Stimulated activated CD4-positive, alpha-beta T cell treated with anti-CD3 and anti-CD28 coated beads, Interleukin-12 subunit alpha, Interleukin-12 subunit beta, amount 100 ng/mL, for 48 hours (primary cell): ENCODE measurements at regions not wholly inside any gene's neighbourhood (a gene's known extent, or its start where the extent isn't known, plus 50 kb on each side); places are given as distances from the start of the nearest gene placed in this dataset.
"Not testable (repeated sequence)": the region's sequence is repeated elsewhere in the genome, so short reads cannot be mapped to it uniquely, and the experiment has no call there.

Experiments
- DNase-seq, 3 donors: peaks; one replicate each; pipeline ENCODE4 v3.0.0-alpha.2; 2020; ENCODE audit warnings: low read depth in 2 of 3, low spot score in 1 of 3

DNA sequence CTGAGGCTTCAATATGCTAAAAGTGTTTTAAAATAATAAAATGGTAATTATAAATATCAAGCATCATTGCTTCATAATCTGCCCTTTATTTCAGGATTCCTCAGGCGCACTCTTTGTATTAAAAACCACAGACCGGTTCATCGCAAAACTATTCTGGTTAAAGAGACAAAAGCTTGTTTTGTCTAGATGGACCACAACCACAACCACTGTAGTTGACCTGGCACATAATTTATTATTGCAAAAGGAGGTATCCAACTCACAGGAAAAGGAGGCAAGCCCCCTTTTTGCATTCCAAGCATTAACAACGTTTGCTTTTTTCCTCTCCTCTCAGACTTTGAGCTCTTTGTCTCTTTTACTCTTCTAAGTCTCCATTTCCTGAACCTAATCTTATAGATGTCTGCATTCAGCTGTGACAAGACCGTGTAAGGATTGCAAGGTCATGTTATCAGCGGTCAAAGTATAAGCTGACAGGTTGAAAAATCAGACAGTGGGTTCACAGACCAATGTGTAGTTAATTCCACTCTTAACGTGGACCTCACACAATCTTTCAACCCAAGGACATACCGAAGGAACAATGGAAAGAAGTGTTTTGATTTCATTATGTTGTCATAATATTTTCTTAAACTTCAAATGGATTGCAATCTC, 1057.6 kb downstream of the GALC start:
- no peak for DNase-seq

DNA sequence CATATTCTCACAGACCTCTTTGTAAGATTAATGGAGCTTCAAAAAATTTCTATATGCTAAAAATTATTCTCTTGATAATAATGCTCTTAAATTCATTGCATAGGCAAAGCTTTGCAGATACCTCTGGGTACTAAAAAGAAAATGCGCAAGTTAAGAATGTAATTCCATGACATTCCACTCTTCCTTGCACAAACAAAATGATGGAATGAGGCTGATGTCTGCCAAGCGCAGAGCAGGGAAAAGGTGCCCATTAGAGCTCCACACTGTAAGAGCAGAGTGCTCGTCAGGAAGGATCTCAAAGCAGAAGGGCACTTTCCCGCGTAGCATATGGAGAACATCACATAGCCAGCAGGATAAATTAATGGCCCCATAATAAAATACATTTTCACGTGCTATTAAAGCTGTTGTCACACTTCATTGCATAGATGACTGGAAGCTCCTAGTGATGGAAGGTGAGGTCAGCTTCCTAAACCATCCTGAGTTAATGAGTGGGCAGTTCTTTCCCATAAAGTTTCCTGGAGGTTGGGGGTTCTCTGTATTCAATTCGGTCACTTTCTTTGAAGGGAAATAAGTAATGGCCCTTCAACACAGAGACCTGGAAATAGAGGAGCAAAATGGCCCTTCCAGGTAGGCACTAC, 1058.9 kb downstream of the GALC start:
- no peak for DNase-seq

DNA sequence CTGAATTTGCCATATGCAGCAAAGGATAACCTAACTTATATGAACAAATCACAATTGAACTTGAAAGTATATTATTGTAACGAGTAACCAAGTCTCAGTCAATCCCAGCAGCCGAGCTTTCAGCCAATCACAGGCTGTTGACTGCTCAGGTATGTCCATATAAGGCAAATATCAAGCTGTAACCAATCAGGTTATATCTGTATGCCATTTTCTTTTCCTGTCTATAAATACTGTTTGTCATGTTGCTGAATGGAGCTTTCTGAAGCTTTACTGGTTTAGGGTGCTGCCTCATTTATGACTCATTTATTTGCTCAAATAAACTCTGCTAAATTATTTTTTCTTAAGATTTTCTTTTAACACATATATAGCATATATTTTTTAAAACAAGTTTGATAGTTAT, 1059.5 kb downstream of the GALC start:
- DNase-seq = no peak

DNA sequence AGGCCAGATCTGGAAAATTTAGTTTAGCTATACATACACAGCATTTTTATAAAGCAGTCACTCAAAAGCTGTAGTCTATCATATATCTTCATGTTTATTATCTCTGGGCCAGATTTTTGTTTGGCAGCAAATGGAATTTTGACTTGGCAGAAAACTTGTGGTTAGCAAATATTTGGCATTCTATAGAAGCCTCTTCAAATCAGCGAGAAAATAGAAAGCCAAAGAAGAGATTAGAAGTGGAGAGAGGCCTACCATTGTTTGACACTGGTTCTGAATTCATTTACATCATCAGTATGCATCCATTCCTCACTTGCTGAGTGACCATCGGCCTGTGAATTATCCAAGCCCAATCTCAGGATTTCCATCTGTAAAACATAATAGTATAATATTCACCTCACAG, 1077.6 kb downstream of the GALC start:
- DNase-seq = no peak

DNA sequence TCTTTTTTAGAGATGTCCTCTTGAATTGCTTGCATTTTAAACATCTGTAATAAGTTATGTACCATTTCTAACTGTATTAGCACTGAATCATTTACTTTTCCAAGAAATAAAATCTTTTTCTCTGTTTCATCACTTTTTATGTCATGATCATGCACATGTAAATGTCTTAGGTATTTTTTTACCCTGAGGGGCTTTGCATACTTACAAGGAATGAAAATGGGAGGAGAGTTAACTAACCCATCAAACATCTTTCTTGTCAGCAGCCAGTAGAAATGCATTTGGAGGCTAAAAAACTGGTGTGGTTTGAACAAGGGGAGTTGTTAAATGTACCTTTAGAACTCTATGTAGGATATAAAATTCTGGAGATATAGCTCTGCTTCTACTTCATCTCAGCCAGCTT, 1080.3 kb downstream of the GALC start:
- no peak for DNase-seq

DNA sequence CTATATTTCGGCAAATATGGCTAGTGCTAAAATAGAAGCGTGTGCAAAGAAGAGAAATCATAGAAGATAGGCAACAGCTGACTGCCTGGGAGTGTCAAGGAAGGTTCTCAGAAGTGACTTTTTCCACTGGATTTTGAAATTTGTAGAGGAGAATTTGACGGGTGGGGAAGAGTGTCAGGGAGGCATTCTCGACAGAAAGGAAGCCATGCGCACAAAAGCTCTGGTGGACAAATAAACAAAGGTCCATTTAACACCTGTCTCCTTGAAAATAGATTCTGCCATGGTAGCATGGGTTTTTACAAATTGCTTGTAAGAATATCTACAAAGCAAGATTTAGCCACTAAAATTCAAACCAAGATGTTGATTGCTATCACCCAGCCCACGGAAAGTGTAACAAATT, 1081.5 kb downstream of the GALC start:
- DNase-seq = no peak

DNA sequence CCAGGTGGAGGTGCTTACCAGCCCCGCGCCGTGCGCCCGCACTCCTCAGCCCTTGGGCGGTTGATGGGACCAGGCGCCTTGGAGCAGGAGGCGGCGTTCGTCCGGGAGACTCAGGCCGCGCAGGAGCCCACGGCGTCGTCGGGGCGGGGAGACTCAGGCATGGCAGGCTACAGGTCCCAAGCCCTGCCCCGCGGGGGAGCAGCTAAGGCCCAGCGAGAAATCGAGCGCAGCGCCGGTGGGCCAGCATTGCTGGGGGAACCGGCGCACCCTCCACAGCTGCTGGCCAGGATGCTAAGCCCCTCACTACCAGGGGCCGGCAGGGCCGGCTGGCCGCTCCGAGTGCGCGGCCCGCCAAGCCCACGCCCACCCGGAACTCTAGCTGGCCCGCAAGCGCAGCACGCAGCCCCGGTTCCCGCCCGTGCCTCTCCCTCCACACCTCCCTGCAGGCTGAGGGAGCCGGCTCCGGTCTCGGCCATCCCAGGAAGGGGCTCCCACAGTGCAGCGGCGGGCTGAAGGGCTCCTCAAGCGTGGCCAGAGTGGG, 1087.5 kb downstream of the GALC start:
- not testable (repeated sequence) for DNase-seq

DNA sequence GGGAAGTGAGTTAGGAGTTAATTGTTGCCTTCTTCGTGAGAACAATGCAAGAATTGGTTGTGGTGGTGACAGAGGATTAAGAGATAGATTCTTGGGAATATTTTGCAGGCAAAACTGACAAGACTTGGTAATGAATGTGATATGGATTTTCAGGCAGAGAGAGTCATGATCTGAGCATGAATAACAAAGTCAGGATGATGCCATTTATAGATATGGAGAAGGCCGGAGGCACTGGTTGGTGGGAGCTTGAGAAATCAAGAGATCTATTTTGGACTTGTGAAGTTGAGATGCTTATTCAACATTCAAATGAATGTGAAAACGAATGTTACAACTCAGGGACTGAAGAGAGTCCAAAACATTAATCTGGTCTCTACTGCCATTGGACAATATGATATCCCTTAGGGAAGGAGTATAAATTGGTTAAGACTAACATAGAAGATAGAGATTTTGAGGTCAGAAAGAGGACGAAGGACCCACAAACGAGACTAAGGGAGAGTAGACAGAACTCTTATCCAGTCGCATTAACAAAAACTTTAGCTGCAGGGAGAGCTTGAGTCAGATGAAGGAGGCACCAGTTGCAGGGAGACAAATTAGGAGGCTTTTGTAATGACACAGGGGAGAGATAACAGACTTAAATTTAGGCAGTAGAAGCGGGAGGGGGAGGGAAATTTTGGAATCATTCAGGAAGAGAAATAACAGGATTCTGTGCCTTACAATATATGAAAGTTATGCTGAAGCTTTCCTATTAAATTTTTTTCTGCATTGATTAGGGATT, 1090.6 kb downstream of the GALC start:
- DNase-seq = no peak

DNA sequence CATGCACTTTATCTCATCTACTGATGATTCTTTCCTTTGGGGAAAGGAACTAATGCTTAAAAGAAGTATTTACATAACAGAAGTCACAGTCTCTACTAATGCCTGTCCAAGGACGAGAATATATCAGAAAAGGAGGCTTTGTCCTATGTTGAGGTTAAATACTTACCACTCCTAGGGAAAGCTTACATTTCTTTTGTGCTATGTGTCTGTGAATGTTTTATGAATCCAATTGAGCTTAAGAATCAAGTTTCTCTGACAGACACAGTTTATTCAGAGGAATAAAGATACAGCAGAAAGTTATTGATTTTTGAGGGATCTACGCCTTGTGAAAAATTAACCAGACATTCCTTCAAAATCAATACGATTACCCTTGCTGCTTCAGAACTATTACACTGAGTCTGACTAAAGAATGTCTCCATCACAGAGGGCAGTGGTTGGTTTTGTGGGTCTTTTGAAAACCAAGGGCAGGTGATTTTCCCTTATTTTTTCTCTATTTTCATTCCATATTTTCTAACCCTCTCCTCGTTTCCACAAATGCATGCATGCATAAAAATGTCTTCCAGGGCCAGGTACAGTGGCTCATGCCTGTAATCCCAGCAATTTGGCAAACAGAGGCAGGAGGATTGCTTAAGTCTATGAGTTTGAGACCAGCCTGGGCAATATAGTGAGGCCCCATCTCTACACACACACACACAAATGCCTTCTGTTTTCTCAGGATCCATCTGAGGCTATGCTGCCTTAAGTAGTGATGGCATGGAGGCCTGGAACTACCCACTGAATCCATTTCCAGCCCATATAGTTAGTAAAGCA, 1095.1 kb downstream of the GALC start:
- DNase-seq = no peak

DNA sequence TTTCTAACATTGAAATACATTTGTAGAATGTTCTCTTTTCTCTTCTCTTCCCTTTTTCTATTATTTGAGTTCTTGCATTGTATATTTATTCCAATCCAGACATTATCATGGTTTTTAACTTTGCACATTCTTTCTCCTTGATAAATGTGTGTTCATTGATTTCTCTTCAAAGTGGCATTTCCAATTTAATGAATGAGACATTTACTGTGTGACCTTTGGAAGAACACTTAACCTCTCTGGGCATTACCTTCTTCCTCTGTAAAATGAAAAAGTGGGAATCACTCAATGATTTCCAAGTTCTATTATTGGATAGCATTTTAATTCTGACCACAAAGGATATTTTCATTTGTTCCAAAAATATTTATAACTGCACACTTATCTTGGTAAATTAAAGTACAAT, 1095.8 kb downstream of the GALC start:
- DNase-seq = no peak

DNA sequence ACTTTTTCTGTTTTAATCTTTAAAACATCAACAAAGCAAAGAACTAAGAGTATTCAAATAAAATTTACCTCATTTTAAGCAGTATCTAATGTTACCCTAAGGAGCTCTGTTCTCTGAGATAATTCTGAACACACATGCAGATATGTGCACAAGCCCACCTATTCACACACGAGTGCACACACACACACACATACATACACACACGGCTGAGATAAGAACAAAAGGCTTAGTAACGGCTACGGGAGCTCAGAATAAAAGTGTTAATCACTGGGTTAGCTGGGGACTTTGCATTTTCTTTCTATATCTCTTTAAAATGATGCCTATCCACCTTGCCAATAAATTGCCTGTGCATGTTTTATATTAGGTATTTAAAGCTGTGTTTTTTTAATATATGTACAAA, 1096.3 kb downstream of the GALC start:
- DNase-seq = no peak

DNA sequence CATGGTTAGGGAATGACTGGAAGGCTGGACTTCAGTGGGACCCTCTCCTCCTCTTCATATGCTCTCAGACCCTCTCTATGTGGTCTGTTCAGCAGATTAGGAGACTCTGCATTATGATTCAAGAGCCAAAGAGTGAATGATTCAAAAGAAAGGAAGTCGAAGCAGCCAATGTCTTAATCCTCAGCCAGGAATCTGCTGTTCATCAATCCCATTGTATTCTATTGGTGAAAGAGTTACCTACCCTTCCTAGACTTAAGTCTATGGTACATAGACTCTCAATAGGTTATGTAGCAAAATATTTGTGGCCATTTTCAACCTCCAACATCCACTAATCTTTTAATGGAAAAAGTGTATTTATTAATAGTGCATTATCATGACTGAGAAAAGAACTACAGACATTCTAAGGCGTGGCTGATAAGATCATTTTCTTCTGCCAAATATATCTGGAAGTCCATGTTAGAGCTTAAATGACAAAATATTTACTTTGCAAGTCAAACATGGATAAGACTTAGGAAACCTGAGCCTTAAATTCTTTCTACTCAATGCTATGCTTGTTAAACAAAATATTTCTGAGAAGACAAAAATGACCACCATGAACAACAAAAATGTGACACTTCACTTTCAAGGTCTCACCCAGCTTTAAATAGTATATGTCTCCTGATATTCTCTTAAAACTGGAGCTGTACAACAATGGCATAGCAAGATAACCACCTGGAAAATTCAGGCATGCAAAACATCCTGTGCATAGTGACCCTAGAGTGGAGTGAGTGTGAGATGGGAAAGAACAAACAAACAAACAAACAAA, 1100.6 kb downstream of the GALC start:
- DNase-seq = no peak

DNA sequence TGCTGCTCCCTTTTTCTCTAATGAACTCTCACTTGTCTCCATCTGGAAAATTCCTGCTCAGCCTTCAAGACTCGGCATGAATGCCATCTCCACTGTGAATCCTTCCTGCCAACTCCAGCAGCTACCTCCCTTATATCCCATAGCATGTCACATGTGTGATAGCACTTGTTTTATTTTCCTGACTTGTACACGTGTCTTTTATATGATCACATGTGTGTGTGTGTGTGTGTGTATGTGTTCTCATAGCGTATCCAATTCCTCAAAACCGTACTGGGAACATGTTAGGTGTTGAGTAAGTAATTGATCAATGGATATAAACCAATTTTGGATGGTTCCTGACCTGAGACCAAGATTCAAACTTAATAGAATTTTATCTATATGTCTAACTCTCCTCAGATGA, 1107.7 kb downstream of the GALC start:
- DNase-seq = no peak

DNA sequence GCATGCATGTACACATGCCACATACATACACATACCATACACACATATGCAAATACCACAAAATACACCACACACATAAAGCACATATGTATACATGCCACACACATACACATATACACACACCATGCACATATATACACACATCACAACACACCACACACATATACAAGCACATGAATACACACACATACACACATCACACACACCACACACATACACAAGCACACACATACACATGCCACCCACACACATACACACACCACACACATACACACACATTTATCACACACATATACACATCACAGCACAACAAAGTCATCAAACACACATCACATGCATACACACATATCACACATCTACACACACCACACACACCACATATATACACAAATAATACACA, 1108.5 kb downstream of the GALC start:
- DNase-seq = no peak

DNA sequence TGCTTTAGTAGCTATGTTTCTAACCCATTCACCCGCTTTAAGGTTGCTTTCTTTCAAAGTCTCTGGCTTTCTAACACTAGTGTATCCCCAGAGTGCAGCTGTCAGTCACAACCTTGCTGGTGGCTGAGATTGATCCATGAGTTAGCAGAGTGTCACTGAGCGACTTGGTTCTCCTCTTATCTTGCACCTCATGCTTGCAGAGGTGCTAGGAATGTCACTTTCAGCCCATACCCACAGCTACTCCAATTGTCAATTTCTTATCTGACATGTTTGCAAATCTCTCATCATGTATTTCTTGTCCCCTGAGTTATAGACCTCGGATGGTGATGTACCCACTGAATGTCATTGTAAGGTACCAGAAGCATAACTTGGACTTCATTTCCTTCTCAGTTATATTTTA, 1110.2 kb downstream of the GALC start:
- no peak for DNase-seq

DNA sequence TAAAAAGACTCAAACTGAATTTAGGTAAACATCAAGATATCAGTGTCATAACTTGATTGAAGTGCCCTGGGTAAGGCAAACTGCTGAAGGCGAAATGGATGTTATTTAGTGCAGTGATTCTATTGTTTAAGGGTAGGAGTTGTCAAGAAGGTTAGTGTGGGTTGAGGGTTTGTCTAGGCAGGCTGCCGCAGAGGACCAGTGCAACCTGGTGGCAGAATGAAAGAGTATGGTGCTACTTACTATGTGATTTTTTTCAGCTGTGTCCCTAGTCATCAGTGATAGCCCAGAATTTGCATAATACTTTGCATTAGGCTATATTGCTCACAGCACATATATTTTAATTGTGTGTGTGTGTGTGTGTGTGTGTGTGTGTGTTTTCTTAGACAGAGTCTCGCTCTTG, 1127.0 kb downstream of the GALC start:
- DNase-seq = no peak

DNA sequence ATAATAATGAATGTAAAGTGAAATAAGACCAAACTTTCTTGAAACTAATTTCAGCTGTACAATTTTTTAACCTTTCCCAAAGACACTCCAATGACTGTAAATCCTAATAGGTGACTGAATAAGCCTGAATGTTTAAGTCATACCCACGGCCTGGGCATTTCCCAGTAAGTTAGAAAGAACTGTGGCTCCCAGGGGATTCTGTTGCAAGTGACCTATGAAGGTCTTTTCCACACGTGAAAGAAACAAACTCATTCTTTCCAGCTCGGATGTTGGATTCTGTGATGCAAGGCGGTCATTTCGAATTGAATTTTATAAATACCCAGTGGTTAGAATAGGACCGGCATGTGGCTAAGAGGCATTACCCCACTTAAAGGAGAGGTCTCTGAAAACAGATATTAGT, 1134.4 kb downstream of the GALC start:
- DNase-seq = no peak

DNA sequence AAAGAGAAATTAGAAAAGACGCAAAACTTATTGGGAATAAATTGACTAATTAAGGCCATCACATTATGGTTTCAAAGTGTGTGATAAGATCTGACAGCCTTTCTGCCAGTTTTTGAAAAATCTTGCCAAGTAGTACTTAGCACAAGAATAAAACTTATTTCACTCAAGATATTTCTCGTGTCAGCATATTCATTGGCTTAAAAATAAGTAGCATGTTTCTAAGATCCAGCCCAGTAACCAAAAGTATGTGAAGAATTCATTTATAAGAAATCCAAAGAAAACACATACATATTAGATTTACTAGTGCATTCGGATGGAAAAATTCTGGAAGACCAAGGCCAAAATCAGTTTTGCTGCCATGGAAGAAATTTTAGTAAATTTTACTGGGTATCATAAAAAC, 1135.0 kb downstream of the GALC start:
- DNase-seq = no peak

DNA sequence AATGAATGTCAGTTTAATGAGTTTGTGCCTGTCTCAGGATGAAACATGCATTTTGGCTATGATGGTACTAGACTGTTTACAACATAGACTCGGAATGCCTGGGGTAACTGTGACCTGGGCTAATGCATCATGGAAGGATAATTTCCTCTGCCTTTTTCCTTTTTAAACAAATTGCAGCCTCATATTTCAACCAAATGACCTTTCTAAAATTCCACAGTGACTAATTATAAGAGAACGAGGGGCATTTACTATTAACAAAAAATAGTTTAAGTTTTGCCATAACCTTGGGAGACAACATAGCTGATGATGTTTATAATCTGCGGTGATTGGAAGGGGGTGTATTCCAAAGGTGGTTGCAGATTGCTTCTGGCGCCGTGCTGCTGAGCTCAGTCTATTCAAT, 1140.5 kb downstream of the GALC start:
- DNase-seq = no peak

DNA sequence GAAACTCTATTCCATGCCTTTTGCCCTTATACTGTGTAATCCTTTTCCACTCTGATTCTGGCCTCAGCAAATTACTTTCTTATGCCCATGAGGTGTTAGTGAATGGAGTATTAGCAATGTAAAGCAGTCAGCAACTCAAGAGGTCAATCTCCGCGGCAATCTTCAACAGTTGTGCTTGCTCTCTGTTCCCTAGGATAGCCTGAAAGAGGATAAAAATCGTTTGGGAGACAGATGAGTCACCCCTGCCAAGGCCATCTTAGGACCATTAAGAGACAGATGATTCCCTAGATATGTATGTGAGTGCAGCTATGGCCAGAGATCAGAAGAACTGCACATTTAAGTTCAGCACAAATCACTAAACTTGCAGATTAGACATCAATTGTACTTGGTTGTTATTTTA, 1145.8 kb downstream of the GALC start:
- DNase-seq = no peak

DNA sequence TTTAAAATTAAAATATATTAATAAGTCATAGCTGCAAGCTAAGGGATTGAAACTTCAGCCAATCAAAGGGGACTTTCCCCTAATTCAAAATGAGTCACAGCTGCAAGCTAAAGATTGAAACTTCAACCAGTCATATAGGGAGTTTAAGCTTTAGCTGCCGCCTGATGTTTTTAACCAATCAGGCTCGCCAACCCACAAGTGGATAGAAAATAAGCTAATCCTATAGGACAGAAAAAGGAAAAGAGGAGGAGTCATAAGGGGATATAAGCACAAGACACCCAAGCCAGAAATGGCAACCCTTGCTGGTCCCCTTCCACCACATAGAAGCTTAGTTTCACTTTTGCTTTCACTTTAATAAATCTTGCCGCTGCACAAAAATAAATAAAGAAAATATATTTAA, 1154.6 kb downstream of the GALC start:
- peak in 1 of 3 donors; percentile 0 for DNase-seq
